GM12878 (cell line): ENCODE measurements at regions not wholly inside any gene's neighbourhood (a gene's known extent, or its start where the extent isn't known, plus 50 kb on each side); places are given as distances from the start of the nearest gene placed in this dataset.
A peak's percentile ranks its signal among the peaks of the same experiment; 100 is the strongest.

Experiments used
- ATF7 ChIP-seq: fragments of 450-650 bp; IDR thresholded peaks from 2 replicates; pipeline ENCODE4 v1.6.1; 2016; ENCODE audit warnings: low read depth, mild to moderate bottlenecking
- CEBPB ChIP-seq, 2 experiments: fragments of 150-350 bp in 1 of 2; IDR thresholded peaks; 2 replicates each; pipeline ENCODE4 v1.6.1; 2012 to 2014; ENCODE audit warnings: low read depth in 2 of 2, low read length in 2 of 2, borderline replicate concordance in 1 of 2, inconsistent platforms in 1 of 2
- E2F8 ChIP-seq: fragments of 450-650 bp; IDR thresholded peaks from 2 replicates; pipeline ENCODE4 v1.6.1; 2018; ENCODE audit warnings: mild to moderate bottlenecking, low read depth, moderate library complexity; ENCODE audit not compliant: partially characterized antibody
- ESRRA ChIP-seq: IDR thresholded peaks from 2 replicates; pipeline ENCODE4 v1.6.1; 2012; ENCODE audit warnings: mild to moderate bottlenecking, low read length, improper control_type of control experiment
- HCFC1 ChIP-seq: fragments of 150-350 bp; IDR thresholded peaks from 2 replicates; pipeline ENCODE4 v1.6.1; 2014; ENCODE audit warnings: low read length
- HDGF ChIP-seq: fragments of 450-650 bp; IDR thresholded peaks from 2 replicates; pipeline ENCODE4 v1.6.1; 2016; ENCODE audit warnings: antibody characterized with exemption
- JUNB ChIP-seq: IDR thresholded peaks from 2 replicates; pipeline ENCODE4 v1.6.1; 2016; ENCODE audit warnings: antibody characterized with exemption, mild to moderate bottlenecking
- KAT2A ChIP-seq: conservative IDR thresholded peaks from 2 replicates; pipeline ENCODE4 v1.6.1; 2011; ENCODE audit warnings: low read depth, low read length; ENCODE audit not compliant: control insufficient read depth
- MEF2A ChIP-seq: IDR thresholded peaks from 2 replicates; pipeline ENCODE4 v1.6.1; 2011; ENCODE audit warnings: low read depth, mild to moderate bottlenecking, low read length, moderate library complexity; ENCODE audit not compliant: insufficient read depth
- MTA3 ChIP-seq: IDR thresholded peaks from 2 replicates; pipeline ENCODE4 v1.6.1; 2012; ENCODE audit warnings: low read length, inconsistent platforms, borderline replicate concordance
- NBN ChIP-seq: fragments of 450-650 bp; IDR thresholded peaks from 2 replicates; pipeline ENCODE4 v1.6.1; 2016
- NFIC ChIP-seq: IDR thresholded peaks from 2 replicates; pipeline ENCODE4 v1.6.1; 2012; ENCODE audit warnings: low read depth, mild to moderate bottlenecking, inconsistent platforms, low read length, moderate library complexity
- NFYA ChIP-seq: IDR thresholded peaks from 2 replicates; pipeline ENCODE4 v1.6.1; 2011; ENCODE audit warnings: low read depth, mild to moderate bottlenecking, low read length, improper control_type of control experiment, borderline replicate concordance
- NR2F1 ChIP-seq: fragments of 450-650 bp; conservative IDR thresholded peaks from 2 replicates; pipeline ENCODE4 v1.6.1; 2017; ENCODE audit warnings: mild to moderate bottlenecking
- PAX5 ChIP-seq: IDR thresholded peaks from 2 replicates; pipeline ENCODE4 v1.6.1; 2011; ENCODE audit warnings: low read depth, low read length, borderline replicate concordance
- RFX5 ChIP-seq: IDR thresholded peaks from 2 replicates; pipeline ENCODE4 v1.6.1; 2011; ENCODE audit warnings: low read depth, low read length, improper control_type of control experiment
- SMAD5 ChIP-seq: IDR thresholded peaks from 2 replicates; pipeline ENCODE4 v1.6.1; 2016; ENCODE audit warnings: antibody characterized with exemption, low read depth
- SREBF2 ChIP-seq: IDR thresholded peaks from 2 replicates; pipeline ENCODE4 v1.6.1; 2012; ENCODE audit warnings: mild to moderate bottlenecking, low read length
- WRNIP1 ChIP-seq: IDR thresholded peaks from 2 replicates; pipeline ENCODE4 v1.6.1; 2011; ENCODE audit warnings: low read depth, low read length, improper control_type of control experiment, borderline replicate concordance
- ZBTB40 ChIP-seq: fragments of 450-650 bp; IDR thresholded peaks from 2 replicates; pipeline ENCODE4 v1.6.1; 2016; ENCODE audit warnings: mild to moderate bottlenecking, moderate library complexity, borderline replicate concordance
- ZNF24 ChIP-seq: fragments of 450-650 bp; IDR thresholded peaks from 2 replicates; pipeline ENCODE4 v1.6.1; 2017; ENCODE audit warnings: antibody characterized with exemption, mild to moderate bottlenecking
- TF ChIP-seq, protein P1 (sequence below): IDR thresholded peaks from 2 replicates; pipeline ENCODE4 v1.6.1; 2012; ENCODE audit warnings: low read depth, low read length, improper control_type of control experiment
- TF ChIP-seq, protein P2 (sequence below): IDR thresholded peaks from 2 replicates; pipeline ENCODE4 v1.6.1; 2012; ENCODE audit warnings: low read length, inconsistent platforms

DNA sequence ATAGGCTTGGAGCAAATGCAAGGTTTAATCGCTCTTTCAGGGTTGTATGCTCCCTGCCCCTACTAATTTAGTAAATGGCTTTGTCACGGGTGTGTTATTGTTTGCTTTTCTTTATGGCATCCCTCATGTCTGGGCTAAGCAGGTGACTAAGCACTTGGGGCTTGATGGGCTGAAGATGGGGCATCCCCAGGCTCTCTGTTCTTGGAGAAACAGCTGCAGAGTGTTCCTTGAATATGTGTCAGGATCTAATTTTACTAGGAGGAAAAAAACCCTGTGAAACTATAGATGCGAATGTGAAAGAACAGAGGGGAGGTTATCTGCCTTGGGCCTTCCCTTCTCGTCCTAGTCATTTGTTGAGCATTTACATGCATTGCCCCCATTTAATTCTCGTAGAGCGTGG lies 94.7 kb upstream of the TAF1B start (continued):
- TF ChIP-seq ZBTB40, result no peak
- no peak for TF ChIP-seq KAT2A
- no peak for TF ChIP-seq SMAD5
- TF ChIP-seq MTA3, result no peak
- TF ChIP-seq SREBF2, result no peak
- TF ChIP-seq HCFC1, result no peak
- no peak for TF ChIP-seq ATF7
- no peak for TF ChIP-seq ZNF24
- TF ChIP-seq NBN, result no peak
- no peak for TF ChIP-seq ESRRA
- TF ChIP-seq NFYA, result no peak
- no peak for TF ChIP-seq PAX5
- TF ChIP-seq JUNB, result 0 out of 2 replicates have a peak, but pooled peaks have one; percentile 9
- TF ChIP-seq WRNIP1, result no peak
- TF ChIP-seq, protein P1, sequence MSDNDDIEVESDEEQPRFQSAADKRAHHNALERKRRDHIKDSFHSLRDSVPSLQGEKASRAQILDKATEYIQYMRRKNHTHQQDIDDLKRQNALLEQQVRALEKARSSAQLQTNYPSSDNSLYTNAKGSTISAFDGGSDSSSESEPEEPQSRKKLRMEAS, result no peak
- no peak for TF ChIP-seq HDGF
- 0 out of 2 replicates have a peak, but pooled peaks have one; percentile 39 for TF ChIP-seq MEF2A
- TF ChIP-seq RFX5, result no peak
- TF ChIP-seq CEBPB (IDR thresholded peaks at IDR 0.05; ENCODE audit: borderline replicate concordance in 1 of 2, low read depth in 2 of 2, low read length in 2 of 2), result no peak
- TF ChIP-seq NFIC, result peak; percentile 62; the same call in 1 of the 2 replicates
- TF ChIP-seq, protein P2, sequence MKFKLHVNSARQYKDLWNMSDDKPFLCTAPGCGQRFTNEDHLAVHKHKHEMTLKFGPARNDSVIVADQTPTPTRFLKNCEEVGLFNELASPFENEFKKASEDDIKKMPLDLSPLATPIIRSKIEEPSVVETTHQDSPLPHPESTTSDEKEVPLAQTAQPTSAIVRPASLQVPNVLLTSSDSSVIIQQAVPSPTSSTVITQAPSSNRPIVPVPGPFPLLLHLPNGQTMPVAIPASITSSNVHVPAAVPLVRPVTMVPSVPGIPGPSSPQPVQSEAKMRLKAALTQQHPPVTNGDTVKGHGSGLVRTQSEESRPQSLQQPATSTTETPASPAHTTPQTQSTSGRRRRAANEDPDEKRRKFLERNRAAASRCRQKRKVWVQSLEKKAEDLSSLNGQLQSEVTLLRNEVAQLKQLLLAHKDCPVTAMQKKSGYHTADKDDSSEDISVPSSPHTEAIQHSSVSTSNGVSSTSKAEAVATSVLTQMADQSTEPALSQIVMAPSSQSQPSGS, result peak; percentile 42; the same call in 1 of the 2 replicates
- no peak for TF ChIP-seq E2F8
- no peak for TF ChIP-seq NR2F1
